Gastroesophageal sphincter (tissue), 4 donors: ENCODE measurements at regions not wholly inside any gene's neighbourhood (a gene's known extent, or its start where the extent isn't known, plus 50 kb on each side); places are given as distances from the start of the nearest gene placed in this dataset.
"Not testable (repeated sequence)": the region's sequence is repeated elsewhere in the genome, so short reads cannot be mapped to it uniquely, and the experiment has no call there.

ENCODE experiments used
- ATAC-seq: fragments of 150-250 bp; one replicate; pipeline ENCODE4 v1.9.1; 2016; ENCODE audit warnings: mild to moderate bottlenecking, moderate library complexity
- H3K27ac ChIP-seq, 4 donors: fragments of 200-600 bp; sonication (generic) in 3 of 4; 1 replicate in 3 of 4; 2 replicates in 1 of 4; pipeline ENCODE4 v1.5.1; 2016 to 2019
- H3K27me3 ChIP-seq: fragments of 200-600 bp; sonication (generic); one replicate; pipeline ENCODE4 v1.5.1; 2019
- H3K36me3 ChIP-seq, 2 donors: fragments of 200-600 bp; sonication (generic); one replicate each; pipeline ENCODE4 v1.5.1; 2019; ENCODE audit warnings: control low read depth in 1 of 2
- H3K4me1 ChIP-seq, 3 donors: fragments of 200-600 bp; sonication (generic); 1 replicate in 2 of 3; 2 replicates in 1 of 3; pipeline ENCODE4 v1.5.1; 2016 to 2019; ENCODE audit warnings: control low read depth in 2 of 3
- H3K4me3 ChIP-seq, 2 donors: fragments of 200-600 bp; sonication (generic); one replicate each; pipeline ENCODE4 v1.5.1; 2019; ENCODE audit warnings: mild to moderate bottlenecking in 1 of 2, moderate library complexity in 1 of 2
- H3K9me3 ChIP-seq, 3 donors: fragments of 200-600 bp; sonication (generic); one replicate each; pipeline ENCODE4 v1.5.1; 2017 to 2019; ENCODE audit warnings: control low read depth in 2 of 3
- EP300 ChIP-seq: sonication (generic); formaldehyde crosslinking; IDR thresholded peaks from one replicate; pipeline ENCODE4 v1.6.1; 2017; ENCODE audit warnings: antibody characterized with exemption, mild to moderate bottlenecking
- POLR2A ChIP-seq, 2 donors: fragments of 450-650 bp; IDR thresholded peaks; one replicate each; pipeline ENCODE4 v1.6.1; 2017; ENCODE audit warnings: antibody characterized with exemption in 2 of 2, mild to moderate bottlenecking in 2 of 2, moderate library complexity in 1 of 2
- POLR2AphosphoS5 ChIP-seq: sonication (generic); formaldehyde crosslinking; IDR thresholded peaks from one replicate; pipeline ENCODE4 v1.6.1; 2017; ENCODE audit warnings: antibody characterized with exemption
- WGBS, 2 donors: methylation state at CpG; one replicate each; pipeline ENCODE4 v1.1.5; 2018; ENCODE audit warnings: low coverage in 1 of 2; 5-methylcytosine and 5-hydroxymethylcytosine counted together
- TF ChIP-seq, protein P1 (sequence below), 4 experiments: fragments of 200-600 bp in 2 of 4; fragments of 450-650 bp in 2 of 4; sonication (generic) in 1 of 4; IDR thresholded peaks; one replicate each; pipeline ENCODE4 v1.5.1; 2017 to 2019; ENCODE audit warnings: antibody characterized with exemption in 4 of 4, mild to moderate bottlenecking in 2 of 4, moderate library complexity in 2 of 4

DNA sequence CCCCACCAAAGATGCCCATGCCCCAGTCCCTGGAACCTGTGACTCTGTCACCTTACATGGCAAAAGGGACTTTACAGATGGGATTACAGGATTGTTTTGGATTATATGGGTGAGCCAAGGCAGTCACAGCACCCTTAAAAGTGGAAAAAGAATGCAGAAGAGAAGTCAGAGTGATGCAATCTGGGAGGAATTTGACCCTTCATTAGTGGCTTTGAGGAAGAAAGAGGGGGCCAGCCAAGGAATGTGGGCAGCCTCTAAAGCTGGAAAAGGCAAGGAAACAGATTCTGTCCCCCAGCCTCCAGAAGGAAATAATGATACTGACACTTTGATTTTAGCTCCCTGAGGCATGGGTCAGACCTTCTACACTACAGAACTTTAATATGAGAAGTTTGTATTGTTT is 257.3 kb upstream of the ISX start:
- Histone ChIP-seq H3K36me3 (no peaks in the 10 kb centered on the region), H3K4me3 (no peak overlapping the region), H3K4me1 (no peaks in the 10 kb centered on the region), H3K27ac (no peak overlapping the region), H3K9me3 (no peaks in the 10 kb centered on the region), H3K27me3 (no peaks in the 10 kb centered on the region)
- ATAC-seq = no peak
- no peak for TF ChIP-seq POLR2AphosphoS5
- TF ChIP-seq POLR2A (IDR thresholded peaks at IDR 0.05) = no peak
- TF ChIP-seq EP300 = no peak
- TF ChIP-seq, protein P1, sequence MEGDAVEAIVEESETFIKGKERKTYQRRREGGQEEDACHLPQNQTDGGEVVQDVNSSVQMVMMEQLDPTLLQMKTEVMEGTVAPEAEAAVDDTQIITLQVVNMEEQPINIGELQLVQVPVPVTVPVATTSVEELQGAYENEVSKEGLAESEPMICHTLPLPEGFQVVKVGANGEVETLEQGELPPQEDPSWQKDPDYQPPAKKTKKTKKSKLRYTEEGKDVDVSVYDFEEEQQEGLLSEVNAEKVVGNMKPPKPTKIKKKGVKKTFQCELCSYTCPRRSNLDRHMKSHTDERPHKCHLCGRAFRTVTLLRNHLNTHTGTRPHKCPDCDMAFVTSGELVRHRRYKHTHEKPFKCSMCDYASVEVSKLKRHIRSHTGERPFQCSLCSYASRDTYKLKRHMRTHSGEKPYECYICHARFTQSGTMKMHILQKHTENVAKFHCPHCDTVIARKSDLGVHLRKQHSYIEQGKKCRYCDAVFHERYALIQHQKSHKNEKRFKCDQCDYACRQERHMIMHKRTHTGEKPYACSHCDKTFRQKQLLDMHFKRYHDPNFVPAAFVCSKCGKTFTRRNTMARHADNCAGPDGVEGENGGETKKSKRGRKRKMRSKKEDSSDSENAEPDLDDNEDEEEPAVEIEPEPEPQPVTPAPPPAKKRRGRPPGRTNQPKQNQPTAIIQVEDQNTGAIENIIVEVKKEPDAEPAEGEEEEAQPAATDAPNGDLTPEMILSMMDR (IDR thresholded peaks at IDR 0.05) = no peak

DNA sequence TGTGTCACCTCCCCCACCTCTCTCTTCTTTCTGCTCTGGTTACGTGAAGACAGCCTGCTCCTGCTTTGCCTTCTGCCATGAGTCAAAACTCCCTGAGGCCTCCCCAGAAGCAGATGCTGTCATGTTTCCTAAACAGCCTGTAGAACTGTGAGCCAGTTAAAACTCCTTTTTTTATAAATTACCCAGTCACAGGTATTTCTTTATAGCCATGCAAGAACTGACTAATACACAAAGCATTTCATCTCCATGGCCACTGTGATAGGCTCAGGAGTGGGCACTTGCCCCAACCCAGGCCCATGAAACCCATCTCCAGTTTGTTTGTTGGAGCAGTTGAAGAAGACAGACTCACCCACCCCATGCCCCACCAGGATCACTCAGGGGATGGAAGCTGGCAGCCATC is 253.3 kb upstream of the ISX start:
- Histone ChIP-seq H3K4me3 (no peak overlapping the region), H3K27me3 (peaks cover 21% of the 10 kb centered on the region), H3K27ac (no peak overlapping the region), H3K9me3 (peaks cover 0 to 15% (median 0%) of the 10 kb centered on the region in 3 donors), H3K36me3 (no peaks in the 10 kb centered on the region), H3K4me1 (no peaks in the 10 kb centered on the region)
- TF ChIP-seq EP300 (no peak), POLR2AphosphoS5 (no peak), POLR2A (IDR thresholded peaks at IDR 0.05) (no peak)
- TF ChIP-seq, protein P1 (IDR thresholded peaks at IDR 0.05) = no peak
- 69% methylated on average over 1 of the region's 1 CpG; no CpG with 5 or more reads in 1 of the 2 donors for WGBS, 2 donors
- no peak for ATAC-seq

DNA sequence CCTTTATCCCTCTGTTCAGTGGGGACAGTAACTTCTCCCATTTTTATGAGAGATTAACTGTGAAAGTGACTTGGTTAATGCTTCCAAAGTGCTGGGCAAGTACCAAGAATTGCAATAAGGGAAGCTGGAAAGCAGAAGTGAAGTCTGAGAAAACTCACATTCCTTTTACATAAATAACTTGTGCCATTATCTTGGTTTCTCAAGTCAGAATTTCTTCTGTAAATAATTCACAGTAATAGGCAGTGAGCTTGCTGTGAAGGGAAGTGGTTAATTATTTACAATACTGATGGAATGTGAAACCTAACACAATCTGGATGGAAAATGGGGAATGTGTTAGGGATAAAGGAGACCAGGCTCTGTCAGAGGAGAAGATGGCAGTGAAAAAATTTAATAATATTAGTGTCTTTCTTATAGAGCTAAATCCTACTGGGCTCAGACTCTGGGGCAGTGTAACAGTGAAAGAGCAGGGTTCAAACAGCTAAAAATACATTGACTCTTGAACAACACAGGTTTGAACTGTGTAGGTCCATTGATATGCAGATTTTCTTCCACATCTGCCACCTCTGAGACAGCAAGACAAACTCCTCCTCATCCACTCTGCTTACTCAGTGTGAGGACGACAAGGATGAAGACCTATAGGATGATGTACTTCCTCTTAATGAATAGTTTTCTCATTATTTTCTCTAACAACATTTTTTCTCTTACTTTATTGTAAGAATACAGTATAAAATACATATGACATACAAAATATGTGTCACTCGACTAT is 251.5 kb upstream of the ISX start:
- peaks cover 0 to 15% (median 0%) of the 10 kb centered on the region in 3 donors for H3K9me3 ChIP-seq
- H3K27ac ChIP-seq = no peak overlapping the region
- H3K4me1 ChIP-seq = no peaks in the 10 kb centered on the region
- TF ChIP-seq EP300 = no peak
- TF ChIP-seq, protein P1 (IDR thresholded peaks at IDR 0.05) = no peak
- TF ChIP-seq POLR2AphosphoS5 = no peak
- TF ChIP-seq POLR2A (IDR thresholded peaks at IDR 0.05) = no peak
- no peak for ATAC-seq
- H3K36me3 ChIP-seq = no peaks in the 10 kb centered on the region
- WGBS, 2 donors = 19 to 27% methylated on average over 2 of the region's 2 CpGs
- no peak overlapping the region for H3K4me3 ChIP-seq
- H3K27me3 ChIP-seq = peaks cover 21% of the 10 kb centered on the region

DNA sequence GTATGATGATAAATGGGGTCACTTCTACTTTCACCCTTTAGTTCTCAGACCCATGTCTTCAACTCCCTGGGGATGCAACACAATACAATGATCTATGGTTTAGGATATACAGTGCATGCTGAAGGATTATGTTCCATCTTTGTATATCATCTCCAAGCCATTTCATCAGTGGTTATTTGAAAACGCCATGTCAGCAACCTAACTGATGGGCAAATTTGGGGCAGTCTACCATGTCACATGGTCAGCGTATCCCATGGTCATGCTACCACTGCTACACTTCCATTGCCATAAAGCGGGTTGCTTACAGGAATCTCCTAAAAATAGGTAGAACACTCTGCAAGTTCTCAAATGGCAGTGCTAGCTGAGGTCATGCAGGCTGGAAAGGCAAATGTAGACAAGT is 236.5 kb upstream of the ISX start:
- Histone ChIP-seq H3K36me3 (no peaks in the 10 kb centered on the region), H3K27me3 (no peaks in the 10 kb centered on the region), H3K9me3 (no peaks in the 10 kb centered on the region), H3K4me3 (no peak overlapping the region), H3K27ac (no peak overlapping the region), H3K4me1 (no peaks in the 10 kb centered on the region)
- ATAC-seq = no peak
- 84 to 93% methylated on average over 2 of the region's 3 CpGs for WGBS, 2 donors
- TF ChIP-seq POLR2AphosphoS5 (no peak), POLR2A (IDR thresholded peaks at IDR 0.05) (no peak)

DNA sequence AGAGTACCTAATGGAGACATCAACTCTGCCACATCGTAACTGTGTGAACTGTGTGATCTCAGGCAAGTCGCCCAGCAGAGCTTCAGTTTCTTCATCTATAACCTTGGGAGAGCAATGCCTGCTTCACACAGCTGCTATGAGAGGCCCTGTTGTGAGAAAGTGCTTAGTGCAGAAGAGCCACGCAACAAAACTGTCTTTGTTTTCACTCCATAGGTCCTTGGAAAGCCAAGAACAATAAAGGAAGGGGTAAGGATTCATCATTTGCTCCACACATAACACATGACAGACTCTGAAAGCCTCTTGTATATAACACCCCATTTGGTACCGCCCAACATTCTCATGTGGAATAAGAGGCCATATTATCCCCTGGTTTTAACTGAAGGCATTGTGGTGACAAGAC is 231.9 kb upstream of the ISX start:
- WGBS, 2 donors = 43 to 65% methylated on average over 1 to 4 of the region's 4 CpGs
- Histone ChIP-seq H3K27me3 (no peaks in the 10 kb centered on the region), H3K4me3 (no peak overlapping the region), H3K9me3 (no peaks in the 10 kb centered on the region), H3K36me3 (no peaks in the 10 kb centered on the region), H3K4me1 (no peaks in the 10 kb centered on the region), H3K27ac (no peak overlapping the region)
- TF ChIP-seq, protein P1 (IDR thresholded peaks at IDR 0.05) = no peak
- TF ChIP-seq POLR2AphosphoS5 (no peak), POLR2A (IDR thresholded peaks at IDR 0.05) (no peak), EP300 (no peak)
- no peak for ATAC-seq

DNA sequence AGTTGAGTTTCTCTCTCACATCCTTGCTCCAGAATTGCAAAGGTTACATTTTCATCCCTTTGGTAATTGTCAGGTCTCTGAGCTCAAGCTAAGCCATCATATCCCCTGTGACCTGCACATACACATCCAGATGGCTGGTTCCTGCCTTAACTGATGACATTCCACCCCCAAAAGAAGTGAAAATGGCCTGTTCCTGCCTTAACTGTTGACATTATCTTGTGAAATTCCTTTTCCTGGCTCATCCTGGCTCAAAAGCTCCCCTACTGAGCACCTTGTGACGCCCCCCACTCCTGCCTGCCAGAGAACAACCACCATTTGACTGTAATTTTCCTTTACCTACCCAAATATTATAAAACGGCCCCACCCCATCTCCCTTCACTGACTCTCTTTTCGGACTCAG is 231.4 kb upstream of the ISX start:
- H3K4me1 ChIP-seq, H3K9me3 ChIP-seq, H3K27me3 ChIP-seq, H3K4me3 ChIP-seq, ATAC-seq, H3K27ac ChIP-seq, H3K36me3 ChIP-seq: not testable (repeated sequence)
- WGBS, 2 donors = 37 to 73% methylated on average over 2 to 3 of the region's 3 CpGs
